RCC 7860 (cell line): ENCODE measurements at regions not wholly inside any gene's neighbourhood (a gene's known extent, or its start where the extent isn't known, plus 50 kb on each side); places are given as distances from the start of the nearest gene placed in this dataset.
"Not testable (repeated sequence)": the region's sequence is repeated elsewhere in the genome, so short reads cannot be mapped to it uniquely, and the experiment has no call there.

Source experiments
- DNase-seq: peaks from one replicate; pipeline ENCODE4 v3.0.0-alpha.2; 2015; ENCODE audit warnings: low spot score
- FAIRE-seq: peaks from 2 replicates; lab custom pipeline; 2012; peaks lifted over from hg19 to GRCh38; lab: Jason Lieb, UNC

GRCh38 chr6:81878479-81878878, 126.0 kb upstream of the TENT5A start:
- FAIRE-seq (no peak), DNase-seq (no peak)

GRCh38 chr6:81876971-81877370, 124.5 kb upstream of the TENT5A start:
- DNase-seq, result peak; percentile 8
- peak; percentile 27 for FAIRE-seq

DNA sequence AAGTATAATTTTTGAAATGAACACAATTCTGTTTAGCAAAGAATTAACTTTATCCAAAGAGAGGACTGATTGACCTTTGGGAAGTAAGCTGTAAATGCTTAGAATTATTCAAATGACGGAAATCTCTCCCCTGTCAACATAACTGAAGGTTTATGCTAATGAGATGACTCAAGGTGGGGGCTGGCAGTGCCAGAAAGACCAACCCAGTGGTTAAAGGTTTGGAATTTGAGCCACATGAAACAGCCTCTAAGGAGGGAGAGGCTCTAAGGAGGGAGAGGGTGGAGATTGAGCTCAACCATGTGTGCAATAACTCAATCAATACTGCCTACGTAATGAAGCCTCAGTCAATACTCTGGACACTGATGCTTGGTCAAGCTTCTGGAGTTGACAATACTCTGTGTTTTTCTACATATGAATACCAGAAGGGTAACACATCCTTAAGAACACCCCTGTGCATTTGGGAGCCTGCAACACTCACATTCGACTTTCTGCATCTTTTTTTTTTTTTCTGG, 123.4 kb upstream of the TENT5A start:
- FAIRE-seq (no peak), DNase-seq (no peak)

DNA sequence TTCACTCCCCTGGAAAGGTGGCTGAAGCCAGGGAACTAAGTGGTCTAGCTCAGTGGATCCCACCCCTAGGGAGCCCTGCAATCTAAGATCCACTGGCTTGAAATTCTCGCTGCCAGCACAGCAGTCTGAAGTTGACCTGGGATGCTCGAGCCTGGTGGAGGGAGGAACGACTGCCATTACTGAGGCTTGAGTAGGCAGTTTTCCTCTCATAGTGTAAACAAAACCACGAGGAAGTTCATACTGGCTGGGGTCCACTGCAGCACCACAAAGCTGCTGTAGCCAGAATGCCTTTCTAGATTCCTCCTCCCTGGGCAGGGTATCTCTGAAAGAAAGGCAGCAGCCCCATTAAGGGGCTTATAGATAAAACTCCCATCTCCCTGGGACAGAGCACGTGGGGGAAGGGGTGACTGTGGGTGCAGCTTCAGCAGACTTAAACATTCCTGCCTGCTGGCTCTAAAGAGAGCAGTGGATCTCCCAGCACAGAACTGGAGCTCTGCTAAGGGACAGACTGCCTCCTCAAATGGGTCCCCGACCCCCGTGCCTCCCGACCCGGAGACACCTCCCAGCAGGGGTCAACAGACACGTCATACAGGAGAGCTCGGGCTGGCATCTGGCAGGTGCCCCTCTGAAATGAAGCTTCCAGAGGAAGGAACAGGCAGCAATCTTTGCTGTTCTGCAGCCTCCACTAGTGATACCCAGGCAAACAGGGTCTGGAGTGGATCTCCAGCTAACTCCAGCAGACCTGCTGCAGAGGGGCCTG, 117.4 kb upstream of the TENT5A start:
- not testable (repeated sequence) for FAIRE-seq, DNase-seq

DNA sequence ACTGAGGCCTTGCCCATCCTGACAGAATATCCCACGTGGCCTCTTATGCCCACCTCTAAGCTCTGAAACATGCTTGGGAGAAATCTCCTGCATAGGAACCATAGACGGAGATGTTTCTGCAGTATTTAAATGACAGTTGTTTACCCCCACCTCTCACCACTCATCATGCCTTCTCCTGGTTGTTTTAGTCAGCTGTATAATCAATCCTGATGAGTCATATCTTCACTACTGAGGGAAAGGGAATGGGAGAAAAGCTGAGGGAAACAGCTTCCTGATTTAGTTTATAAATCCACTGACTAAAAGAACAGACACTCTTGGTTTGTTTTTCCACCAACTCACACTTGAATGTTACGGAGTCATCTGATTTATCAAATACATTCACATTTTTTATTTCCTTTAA, 113.2 kb upstream of the TENT5A start:
- FAIRE-seq, result no peak
- DNase-seq, result no peak

GRCh38 chr6:81864124-81864523, 111.6 kb upstream of the TENT5A start:
- no peak for DNase-seq
- FAIRE-seq, result no peak

- FAIRE-seq (no peak), DNase-seq (no peak)
Measured at GRCh38 chr6:81863123-81863522, 110.6 kb upstream of the TENT5A start.

- DNase-seq (no peak), FAIRE-seq (no peak)
Measured at GRCh38 chr6:81861281-81861680, 108.8 kb upstream of the TENT5A start.

GRCh38 chr6:81859884-81860283, 107.4 kb upstream of the TENT5A start:
- no peak for FAIRE-seq
- DNase-seq, result no peak

DNA sequence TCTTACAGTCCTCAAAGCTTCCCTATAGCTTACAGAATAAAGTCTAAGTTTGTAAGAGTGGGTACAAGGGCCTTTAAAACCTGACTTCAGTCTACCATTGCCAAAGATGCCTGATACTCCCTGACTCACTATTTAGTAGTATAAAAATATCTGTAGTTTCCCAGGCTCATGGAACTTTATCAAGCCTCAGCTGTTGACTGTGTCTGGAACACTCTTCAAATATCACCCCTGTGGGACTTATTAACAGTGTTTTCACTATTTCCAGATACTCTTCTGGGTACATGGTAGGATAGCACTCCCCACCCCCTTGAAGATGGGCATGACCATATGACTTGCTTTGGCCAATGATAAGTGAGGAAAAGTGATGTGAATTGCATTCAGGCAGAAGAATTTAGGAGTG, 105.3 kb upstream of the TENT5A start:
- FAIRE-seq (no peak), DNase-seq (no peak)

DNA sequence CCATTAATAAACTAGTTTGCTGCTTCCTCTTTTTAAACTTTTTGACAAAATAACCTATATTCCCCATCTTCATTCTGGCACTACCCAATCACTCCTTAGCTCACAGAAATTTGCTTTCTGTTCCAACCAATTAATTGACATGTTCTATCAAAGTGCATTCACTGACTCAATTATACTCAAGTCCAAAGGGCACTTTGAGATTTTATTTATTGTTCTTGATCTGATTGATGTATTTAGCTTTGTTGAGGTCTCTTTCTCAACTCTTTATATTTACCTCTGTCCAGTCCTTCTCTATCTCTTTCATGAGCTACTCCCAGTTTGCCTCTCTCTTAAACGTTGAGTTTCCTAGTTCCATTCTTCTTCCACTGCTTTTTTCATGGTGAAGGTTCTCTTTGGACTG, 104.4 kb upstream of the TENT5A start:
- no peak for DNase-seq
- FAIRE-seq, result no peak

GRCh38 chr6:81854474-81854873, 102.0 kb upstream of the TENT5A start:
- DNase-seq (no peak), FAIRE-seq (no peak)

GRCh38 chr6:81853975-81854374, 101.5 kb upstream of the TENT5A start:
- no peak for FAIRE-seq
- DNase-seq, result no peak

GRCh38 chr6:81849248-81849647, 96.8 kb upstream of the TENT5A start:
- DNase-seq (no peak), FAIRE-seq (no peak)

GRCh38 chr6:81847866-81848265, 95.4 kb upstream of the TENT5A start:
- DNase-seq (no peak), FAIRE-seq (no peak)

- no peak for FAIRE-seq
- DNase-seq, result no peak
Measured at GRCh38 chr6:81844686-81845085, 92.2 kb upstream of the TENT5A start.

- DNase-seq, result no peak
Measured at GRCh38 chr6:81843302-81843701, 90.8 kb upstream of the TENT5A start.

DNA sequence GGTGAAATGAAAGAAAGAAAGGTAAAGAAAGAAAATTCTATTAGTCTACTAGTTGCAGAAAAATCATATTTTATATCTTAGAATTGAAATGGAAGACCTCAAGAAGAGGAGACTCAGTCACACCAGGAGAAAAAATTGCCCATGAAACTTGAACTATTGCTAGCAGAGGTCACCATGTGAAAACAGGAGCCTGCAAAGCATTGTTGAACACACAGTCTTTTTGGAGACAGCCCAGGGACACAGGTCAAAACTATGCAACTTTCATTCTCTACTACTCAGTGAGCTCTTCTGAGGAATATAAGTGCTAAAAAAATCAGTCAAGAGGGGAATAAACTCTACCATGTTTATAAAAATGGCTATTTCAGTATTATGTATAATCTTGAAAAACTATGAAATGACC, 89.8 kb upstream of the TENT5A start:
- FAIRE-seq (no peak), DNase-seq (no peak)

More at GRCh38 chr6:81843302-81843701, 90.8 kb upstream of the TENT5A start:
- FAIRE-seq, result no peak

- FAIRE-seq, result no peak
- DNase-seq, result no peak
Measured at GRCh38 chr6:81838724-81839426, 86.4 kb upstream of the TENT5A start.

DNA sequence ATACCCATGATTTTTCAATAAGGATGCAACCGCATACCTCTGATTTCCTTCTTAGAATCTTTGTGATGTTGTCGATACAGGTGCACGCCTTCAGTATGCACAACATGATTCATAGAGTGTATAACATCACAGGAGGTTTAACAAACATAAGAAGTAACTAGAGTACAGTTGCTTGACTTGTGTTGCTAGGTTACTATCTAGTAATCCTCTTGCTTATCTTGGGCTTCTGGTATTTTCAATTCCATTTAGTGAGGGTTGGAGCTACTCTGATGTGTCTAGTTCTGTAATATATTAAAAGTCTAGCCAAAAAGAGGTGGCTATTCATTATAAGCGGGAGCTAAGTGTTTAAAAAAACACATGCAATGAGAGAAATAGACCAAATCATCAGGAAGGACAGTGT, 85.5 kb upstream of the TENT5A start:
- DNase-seq, result no peak
- FAIRE-seq, result no peak

DNA sequence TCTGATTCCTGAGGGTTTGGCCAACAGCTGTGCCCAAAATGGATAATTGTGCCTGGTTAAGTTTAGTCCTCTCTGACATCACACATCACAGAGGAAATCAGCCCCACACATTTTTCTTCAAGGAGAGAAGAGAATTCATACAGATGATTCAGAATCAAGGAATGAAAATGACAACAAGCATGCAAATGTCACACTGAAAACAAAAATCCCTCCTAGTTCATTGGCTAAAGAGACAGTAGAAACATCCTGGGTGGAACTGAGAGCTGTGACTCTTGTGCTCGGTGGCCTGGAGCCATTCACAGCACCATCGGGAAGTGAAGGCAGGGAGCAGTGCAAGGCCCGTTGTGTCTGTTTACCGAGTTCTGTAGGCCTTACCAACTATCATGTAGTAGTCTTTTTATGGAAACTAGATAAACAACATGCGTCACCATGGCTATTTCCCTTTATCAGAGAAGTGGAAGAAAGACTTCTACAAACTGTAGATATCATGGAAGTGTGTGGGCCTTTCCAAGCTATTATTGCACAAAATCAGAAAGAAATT, 81.7 kb upstream of the TENT5A start:
- FAIRE-seq, result no peak
- DNase-seq, result peak; percentile 34

GRCh38 chr6:81832304-81832703, 79.8 kb upstream of the TENT5A start:
- FAIRE-seq, result no peak
- no peak for DNase-seq
